Common myeloid progenitor, CD34-positive (primary cell): ENCODE measurements at regions not wholly inside any gene's neighbourhood (a gene's known extent, or its start where the extent isn't known, plus 50 kb on each side); places are given as distances from the start of the nearest gene placed in this dataset.

Source experiments
- CTCF ChIA-PET: fragments of 350-600 bp; sonication (Branson Sonifier 250); formaldehyde crosslinking; loops from one replicate; lab custom pipeline; 2021; ENCODE audit warnings: antibody characterized with exemption; lab: Charles Lee
- POLR2A ChIA-PET: fragments of 350-600 bp; sonication (Branson Sonifier 250); formaldehyde crosslinking; loops from one replicate; lab custom pipeline; 2021; ENCODE audit warnings: antibody characterized with exemption; lab: Charles Lee
- DNase-seq, 3 donors: peaks; one replicate each; pipeline versions ENCODE4 v3.0.0 to v3.0.0-alpha.2; 2013
- H3K27ac ChIP-seq, 2 experiments: 1 replicate in 1 of 2; 2 replicates in 1 of 2; pipeline ENCODE4 v1.7.0; 2013; ENCODE audit warnings: inconsistent platforms in 2 of 2, low read length in 2 of 2, mild to moderate bottlenecking in 2 of 2, low read depth in 1 of 2, moderate library complexity in 1 of 2; ENCODE audit not compliant: severe bottlenecking in 2 of 2, insufficient read depth in 1 of 2, poor library complexity in 1 of 2
- H3K27me3 ChIP-seq, 5 experiments: replicated peaks in 2 of 5; 1 replicate in 3 of 5; 2 replicates in 2 of 5; pipeline versions ENCODE4 v1.6.1 to v1.7.0; 2013; ENCODE audit warnings: low read length in 4 of 5, mild to moderate bottlenecking in 2 of 5, moderate library complexity in 2 of 5, inconsistent platforms in 1 of 5; ENCODE audit not compliant: insufficient read depth in 5 of 5, control insufficient read depth in 4 of 5
- H3K36me3 ChIP-seq, 4 experiments: 1 replicate in 2 of 4; 2 replicates in 2 of 4; pipeline versions ENCODE4 v1.6.1 to v1.7.0; 2013; ENCODE audit warnings: low read length in 3 of 4, control low read depth in 1 of 4, mild to moderate bottlenecking in 1 of 4; ENCODE audit not compliant: control insufficient read depth in 4 of 4, insufficient read depth in 4 of 4
- H3K4me1 ChIP-seq, 4 experiments: 1 replicate in 3 of 4; 2 replicates in 1 of 4; pipeline versions ENCODE4 v1.6.1 to v1.7.1; 2013; ENCODE audit warnings: low read length in 3 of 4, mild to moderate bottlenecking in 3 of 4, control low read depth in 1 of 4, inconsistent platforms in 1 of 4, moderate library complexity in 1 of 4; ENCODE audit not compliant: control insufficient read depth in 4 of 4, insufficient read depth in 4 of 4; ENCODE audit errors: control extremely low read depth in 1 of 4
- H3K4me3 ChIP-seq, 7 experiments: 1 replicate in 4 of 7; 2 replicates in 3 of 7; pipeline versions ENCODE4 v1.5.1 to v1.7.0; 2013; ENCODE audit warnings: mild to moderate bottlenecking in 7 of 7, low read length in 6 of 7, moderate library complexity in 6 of 7, inconsistent platforms in 2 of 7, low read depth in 2 of 7, control low read depth in 1 of 7; ENCODE audit not compliant: insufficient read depth in 4 of 7, control insufficient read depth in 1 of 7; ENCODE audit errors: extremely low read depth in 1 of 7
- H3K9me3 ChIP-seq, 5 experiments: 1 replicate in 4 of 5; 2 replicates in 1 of 5; pipeline versions ENCODE4 v1.6.1 to v1.7.1; 2013; ENCODE audit warnings: low read length in 4 of 5, mild to moderate bottlenecking in 2 of 5, inconsistent platforms in 1 of 5, low read depth in 1 of 5, moderate library complexity in 1 of 5; ENCODE audit not compliant: control insufficient read depth in 4 of 5, insufficient read depth in 2 of 5; ENCODE audit errors: control extremely low read depth in 1 of 5
- WGBS: methylation state at CpG from one replicate; pipeline ENCODE4 v1.1.5; 2013; ENCODE audit not compliant: insufficient coverage; 5-methylcytosine and 5-hydroxymethylcytosine counted together

GRCh38 chr13:78145276-78145675, 226.6 kb upstream of the EDNRB start:
- Histone ChIP-seq H3K27ac (no peak overlapping the region), H3K9me3 (no peaks in the 10 kb centered on the region), H3K4me1 (no peaks in the 10 kb centered on the region), H3K4me3 (no peak overlapping the region), H3K36me3 (no peaks in the 10 kb centered on the region), H3K27me3 (no peaks in the 10 kb centered on the region)
- ChIA-PET POLR2A (no interaction called here), CTCF (interaction anchor here (1.0 kb wide), 1 partner anchor 14 kb away, joined by 3 read pairs; no protein-coding TSS in a partner anchor)
- DNase-seq, result no peak
- 89% methylated on average over 1 of the region's 1 CpG for whole genome bisulfite sequencing

GRCh38 chr13:78139765-78140164, 221.1 kb upstream of the EDNRB start:
- Histone ChIP-seq H3K36me3 (no peaks in the 10 kb centered on the region), H3K9me3 (no peaks in the 10 kb centered on the region), H3K4me3 (no peak overlapping the region), H3K4me1 (peaks cover 0 to 4% (median 2%) of the 10 kb centered on the region in 4 experiments), H3K27me3 (no peaks in the 10 kb centered on the region), H3K27ac (no peak overlapping the region)
- no peak for DNase-seq
- CTCF ChIA-PET, result interaction anchor here (0.9 to 1.6 kb wide), 3 partner anchors 9 to 838 kb away, joined by 4 read pairs; no protein-coding TSS in a partner anchor
- WGBS, result 75% methylated on average over 1 of the region's 2 CpGs
- POLR2A ChIA-PET, result no interaction called here

GRCh38 chr13:78138756-78139155, 220.1 kb upstream of the EDNRB start:
- 100% methylated on average over 2 of the region's 2 CpGs for WGBS
- DNase-seq, result no peak
- Histone ChIP-seq H3K4me1 (peaks cover 0 to 4% (median 2%) of the 10 kb centered on the region in 4 experiments), H3K4me3 (no peak overlapping the region), H3K27me3 (no peaks in the 10 kb centered on the region), H3K36me3 (no peaks in the 10 kb centered on the region), H3K9me3 (no peaks in the 10 kb centered on the region), H3K27ac (no peak overlapping the region)
- ChIA-PET CTCF (interaction anchor here (1.0 to 1.8 kb wide), 6 partner anchors 7 to 840 kb away, joined by 3 to 7 read pairs (median 4); no protein-coding TSS in a partner anchor), POLR2A (no interaction called here)

- H3K9me3 ChIP-seq, result no peaks in the 10 kb centered on the region
- peak; percentile 33 to 37 (median 35) for DNase-seq
- POLR2A ChIA-PET, result no interaction called here
- peak overlapping the region in 4 of 7 experiments; percentile 36 to 58 (median 46) for H3K4me3 ChIP-seq
- H3K27me3 ChIP-seq, result no peaks in the 10 kb centered on the region
- CTCF ChIA-PET, result interaction anchor here (0.6 to 1.8 kb wide), 6 partner anchors 9 to 841 kb away, joined by 3 to 7 read pairs (median 3); no protein-coding TSS in a partner anchor
- H3K27ac ChIP-seq, result no peak overlapping the region
- WGBS, result 0% methylated on average over 3 of the region's 6 CpGs
- no peaks in the 10 kb centered on the region for H3K36me3 ChIP-seq
- peaks cover 0 to 4% (median 2%) of the 10 kb centered on the region in 4 experiments for H3K4me1 ChIP-seq
Observed at GRCh38 chr13:78137404-78138142, 218.9 kb upstream of the EDNRB start.

- no peak for DNase-seq
- no CpG with 5 or more reads among the region's 3 CpGs for WGBS
- no peaks in the 10 kb centered on the region for H3K9me3 ChIP-seq
- ChIA-PET POLR2A (no interaction called here), CTCF (interaction anchor here (0.6 to 1.8 kb wide), 3 partner anchors 106 to 842 kb away, joined by 3 to 7 read pairs (median 3); no protein-coding TSS in a partner anchor)
- H3K27ac ChIP-seq, result no peak overlapping the region
- H3K4me3 ChIP-seq, result no peak overlapping the region
- no peaks in the 10 kb centered on the region for H3K27me3 ChIP-seq
- H3K4me1 ChIP-seq, result peaks cover 0 to 4% (median 2%) of the 10 kb centered on the region in 4 experiments
- no peaks in the 10 kb centered on the region for H3K36me3 ChIP-seq
Observed at GRCh38 chr13:78136966-78137365, 218.3 kb upstream of the EDNRB start.

GRCh38 chr13:78133511-78133910, 214.9 kb upstream of the EDNRB start:
- ChIA-PET POLR2A (no interaction called here), CTCF (no interaction called here)
- Histone ChIP-seq H3K27ac (no peak overlapping the region), H3K4me3 (no peak overlapping the region), H3K9me3 (no peaks in the 10 kb centered on the region), H3K27me3 (no peaks in the 10 kb centered on the region), H3K4me1 (peaks cover 0 to 7% (median 2%) of the 10 kb centered on the region in 4 experiments), H3K36me3 (no peaks in the 10 kb centered on the region)
- WGBS, result no CpG with 5 or more reads among the region's 3 CpGs
- DNase-seq, result no peak

- H3K4me3 ChIP-seq, result no peak overlapping the region
- H3K9me3 ChIP-seq, result no peaks in the 10 kb centered on the region
- CTCF ChIA-PET, result interaction anchor here (0.7 to 2.9 kb wide), 4 partner anchors 10 to 847 kb away, joined by 3 to 14 read pairs (median 4); no protein-coding TSS in a partner anchor
- H3K27me3 ChIP-seq, result no peaks in the 10 kb centered on the region
- H3K4me1 ChIP-seq, result peaks cover 0 to 3% (median 0%) of the 10 kb centered on the region in 4 experiments
- no peak for DNase-seq
- no peak overlapping the region for H3K27ac ChIP-seq
- no peaks in the 10 kb centered on the region for H3K36me3 ChIP-seq
- POLR2A ChIA-PET, result no interaction called here
Observed at GRCh38 chr13:78131811-78132210, 213.2 kb upstream of the EDNRB start.
